ENCODE measurements at regions not wholly inside any gene's neighbourhood (a gene's known extent, or its start where the extent isn't known, plus 50 kb on each side); places are given as distances from the start of the nearest gene placed in this dataset.

GRCh38 chr19:31072451-31072850, 276.8 kb downstream of the TSHZ3 start:
- 87 to 95% methylated on average over 1 of the region's 1 CpG for WGBS, 2 donors
- intact Hi-C loops (cut with DNase I), result no loop called here
- H3K4me3 ChIP-seq, result no peak overlapping the region
- no peaks in the 10 kb centered on the region for H3K9me3 ChIP-seq
- no peak for TF ChIP-seq CTCF (IDR thresholded peaks at IDR 0.05)
- H3K27ac ChIP-seq, result no peak overlapping the region
- no peak for ATAC-seq
- no peaks in the 10 kb centered on the region for H3K36me3 ChIP-seq
- no peak for DNase-seq
- H3K27me3 ChIP-seq, result peaks cover 0 to 37% (median 18%) of the 10 kb centered on the region in 7 donors
- no peaks in the 10 kb centered on the region for H3K4me1 ChIP-seq

GRCh38 chr19:31071136-31071855, 277.9 kb downstream of the TSHZ3 start:
- DNase-seq (no peak), ATAC-seq (no peak)
- no peaks in the 10 kb centered on the region for H3K9me3 ChIP-seq
- no peaks in the 10 kb centered on the region for H3K4me1 ChIP-seq
- H3K4me3 ChIP-seq, result no peak overlapping the region
- intact Hi-C loops (cut with DNase I), result no loop called here
- no peaks in the 10 kb centered on the region for H3K36me3 ChIP-seq
- WGBS, 2 donors, result 84% methylated on average over 11 of the region's 11 CpGs
- no peak overlapping the region for H3K27ac ChIP-seq
- no peak for TF ChIP-seq CTCF (IDR thresholded peaks at IDR 0.05)
- H3K27me3 ChIP-seq, result peaks cover 0 to 39% (median 27%) of the 10 kb centered on the region in 7 donors

GRCh38 chr19:31070146-31071065, 278.8 kb downstream of the TSHZ3 start:
- Histone ChIP-seq H3K27me3 (peaks cover 0 to 44% (median 28%) of the 10 kb centered on the region in 7 donors), H3K4me1 (no peaks in the 10 kb centered on the region), H3K9me3 (no peaks in the 10 kb centered on the region), H3K27ac (no peak overlapping the region), H3K36me3 (no peaks in the 10 kb centered on the region), H3K4me3 (no peak overlapping the region)
- TF ChIP-seq CTCF (IDR thresholded peaks at IDR 0.05), result no peak
- DNase-seq (no peak), ATAC-seq (no peak)
- WGBS, 2 donors, result 87 to 90% methylated on average over 15 of the region's 15 CpGs
- intact Hi-C loops (cut with DNase I), result no loop called here

GRCh38 chr19:31068268-31068667, 281.0 kb downstream of the TSHZ3 start:
- 76 to 77% methylated on average over 6 of the region's 6 CpGs for WGBS, 2 donors
- Histone ChIP-seq H3K27ac (no peak overlapping the region), H3K27me3 (peaks cover 0 to 36% (median 17%) of the 10 kb centered on the region in 7 donors), H3K9me3 (no peaks in the 10 kb centered on the region), H3K4me3 (no peak overlapping the region), H3K36me3 (no peaks in the 10 kb centered on the region), H3K4me1 (no peaks in the 10 kb centered on the region)
- intact Hi-C loops (cut with DNase I), result no loop called here
- no peak for TF ChIP-seq CTCF (IDR thresholded peaks at IDR 0.05)
- ATAC-seq (no peak), DNase-seq (no peak)
